GM12878 (cell line): ENCODE measurements at regions not wholly inside any gene's neighbourhood (a gene's known extent, or its start where the extent isn't known, plus 50 kb on each side); places are given as distances from the start of the nearest gene placed in this dataset.

Source experiments
- ATAC-seq: fragments of 200-7000 bp; cut with Tn5 transposase; 3 replicates; pipeline ENCODE4 v1.9.1; 2020; ENCODE audit warnings: mild to moderate bottlenecking, moderate library complexity
- BruUV-seq: library from RNA; stranded (reverse); fragments of 400-500 nt; replicated peaks from 2 replicates; lab custom pipeline; 2021; lab: Mats Ljungman, UMichigan
- CTCF ChIA-PET: fragments of 300-600 bp; sonication (Branson Sonifier 250); formaldehyde crosslinking; extraction: SDS; loops from one replicate; lab custom pipeline; 2021; ENCODE audit warnings: inconsistent platforms; lab: Yijun Ruan, JAX
- POLR2A ChIA-PET: fragments of 350-600 bp; formaldehyde crosslinking; extraction: SDS; loops from one replicate; lab custom pipeline; 2021; ENCODE audit warnings: inconsistent platforms; lab: Charles Lee
- RAD21 ChIA-PET: fragments of 300-600 bp; sonication (Branson Sonifier 250); formaldehyde crosslinking; loops from one replicate; lab custom pipeline; 2023; ENCODE audit warnings: antibody characterized with exemption; ENCODE audit not compliant: unreplicated experiment; lab: Charles Lee
- SMC1A ChIA-PET: fragments of 300-600 bp; sonication (Branson Sonifier 250); formaldehyde crosslinking; loops from one replicate; lab custom pipeline; 2023; ENCODE audit not compliant: unreplicated experiment, uncharacterized antibody; lab: Charles Lee
- DNase-seq: peaks from one replicate; pipeline ENCODE4 v3.0.0-alpha.2; 2011; ENCODE audit warnings: low read depth, low spot score
- FAIRE-seq: peaks from 3 replicates; lab custom pipeline; 2011; peaks lifted over from hg19 to GRCh38; lab: Jason Lieb, UNC
- H2AFZ ChIP-seq: 2 replicates; pipeline ENCODE4 v1.6.0; 2011; ENCODE audit warnings: low read depth, low read length, control low read depth; ENCODE audit not compliant: control insufficient read depth
- H3K27ac ChIP-seq: 2 replicates; pipeline ENCODE4 v1.5.1; 2011; ENCODE audit warnings: control low read depth; ENCODE audit not compliant: control insufficient read depth, insufficient read depth
- H3K27me3 ChIP-seq, 2 experiments: replicated peaks in 1 of 2; 2 replicates each; pipeline versions ENCODE4 v1.6.0 to v1.6.1; 2011; ENCODE audit warnings: low read length in 1 of 2; ENCODE audit not compliant: control insufficient read depth in 2 of 2, insufficient read depth in 2 of 2
- H3K36me3 ChIP-seq, 2 experiments: 2 replicates each; pipeline ENCODE4 v1.5.1; 2011; ENCODE audit warnings: low read length in 1 of 2; ENCODE audit not compliant: control insufficient read depth in 2 of 2, insufficient read depth in 2 of 2
- H3K4me1 ChIP-seq: 2 replicates; pipeline ENCODE4 v1.6.1; 2011; ENCODE audit warnings: mild to moderate bottlenecking, low read length, moderate library complexity, mixed read lengths; ENCODE audit not compliant: control insufficient read depth, insufficient read depth
- H3K4me2 ChIP-seq: 2 replicates; pipeline ENCODE4 v1.6.0; 2011; ENCODE audit warnings: control low read depth; ENCODE audit not compliant: control insufficient read depth, insufficient read depth
- H3K4me3 ChIP-seq: fragments of 200-600 bp; sonication (generic); 2 replicates; pipeline ENCODE4 v1.5.1; 2016
- H3K79me2 ChIP-seq: 2 replicates; pipeline ENCODE4 v1.6.0; 2011; ENCODE audit warnings: low read length; ENCODE audit not compliant: control insufficient read depth, insufficient read depth
- H3K9ac ChIP-seq: 2 replicates; pipeline ENCODE4 v1.8.0; 2011; ENCODE audit warnings: low read length, control low read depth, mixed read lengths; ENCODE audit not compliant: control insufficient read depth, insufficient read depth
- H3K9me3 ChIP-seq: replicated peaks from 3 replicates; pipeline ENCODE4 v1.5.1; 2011; ENCODE audit warnings: mild to moderate bottlenecking, low read length; ENCODE audit not compliant: control insufficient read depth, insufficient read depth
- H4K20me1 ChIP-seq: 2 replicates; pipeline ENCODE4 v1.6.0; 2011; ENCODE audit not compliant: control insufficient read depth, insufficient read depth
- CHD2 ChIP-seq: IDR thresholded peaks from 2 replicates; pipeline ENCODE4 v1.6.1; 2011; ENCODE audit warnings: low read depth, low read length, improper control_type of control experiment, borderline replicate concordance
- CTCF ChIP-seq, 3 experiments: IDR thresholded peaks in 2 of 3; conservative IDR thresholded peaks in 1 of 3; 2 replicates each; pipeline ENCODE4 v1.5.1; 2011; ENCODE audit warnings: low read depth in 3 of 3, low read length in 3 of 3, mild to moderate bottlenecking in 3 of 3, control low read depth in 2 of 3, moderate library complexity in 2 of 3, inconsistent platforms in 1 of 3, mixed read lengths in 1 of 3; ENCODE audit not compliant: control insufficient read depth in 2 of 3, insufficient read depth in 1 of 3; ENCODE audit errors: extremely low read depth in 1 of 3
- HDAC6 ChIP-seq: fragments of 200-600 bp; sonication (generic); IDR thresholded peaks from one replicate; pipeline ENCODE4 v1.8.0; 2017; ENCODE audit warnings: antibody characterized with exemption; ENCODE audit not compliant: unreplicated experiment
- IRF3 ChIP-seq: fragments of 450-650 bp; IDR thresholded peaks from 2 replicates; pipeline ENCODE4 v1.6.1; 2014; ENCODE audit warnings: mild to moderate bottlenecking
- JUND ChIP-seq: IDR thresholded peaks from 2 replicates; pipeline ENCODE4 v1.6.1; 2012; ENCODE audit warnings: low read depth, mild to moderate bottlenecking, low read length, improper control_type of control experiment, moderate library complexity
- KAT2A ChIP-seq: conservative IDR thresholded peaks from 2 replicates; pipeline ENCODE4 v1.6.1; 2011; ENCODE audit warnings: low read depth, low read length; ENCODE audit not compliant: control insufficient read depth
- MLLT1 ChIP-seq: fragments of 450-650 bp; IDR thresholded peaks from 2 replicates; pipeline ENCODE4 v1.6.1; 2016; ENCODE audit warnings: mild to moderate bottlenecking
- MYC ChIP-seq: IDR thresholded peaks from 2 replicates; pipeline ENCODE4 v1.6.1; 2011; ENCODE audit warnings: mild to moderate bottlenecking, low read length, moderate library complexity, inconsistent platforms; ENCODE audit not compliant: insufficient read depth, insufficient replicate concordance, insufficient read length, severe bottlenecking
- PAX5 ChIP-seq: IDR thresholded peaks from 2 replicates; pipeline ENCODE4 v1.6.1; 2011; ENCODE audit warnings: low read depth, low read length, borderline replicate concordance
- SPI1 ChIP-seq: IDR thresholded peaks from 2 replicates; pipeline ENCODE4 v1.6.1; 2011; ENCODE audit warnings: low read depth, mild to moderate bottlenecking, low read length, moderate library complexity, borderline replicate concordance; ENCODE audit not compliant: insufficient read depth
- TARDBP ChIP-seq: IDR thresholded peaks from 2 replicates; pipeline ENCODE4 v1.6.1; 2016; ENCODE audit warnings: borderline replicate concordance
- YY1 ChIP-seq: IDR thresholded peaks from 2 replicates; pipeline ENCODE4 v1.6.1; 2011; ENCODE audit warnings: low read depth, mild to moderate bottlenecking, low read length
- ZBTB4 ChIP-seq: fragments of 450-650 bp; formaldehyde crosslinking; IDR thresholded peaks from 2 replicates; pipeline ENCODE4 v1.4.0; 2022; ENCODE audit warnings: mild to moderate bottlenecking, moderate library complexity
- WGBS: methylation state at CpG from one replicate; pipeline ENCODE4 v1.1.6; 2016; ENCODE audit warnings: low lambda C conversion rate; ENCODE audit not compliant: insufficient replicate concordance, insufficient coverage; ENCODE audit errors: missing lambda C conversion rate; 5-methylcytosine and 5-hydroxymethylcytosine counted together
- in situ Hi-C: fragments of 300-500 bp; cut with MboI; formaldehyde crosslinking; loops from 9 replicates; pipeline ENCODE4 v1.14.3; 2018; ENCODE audit warnings: mixed read lengths
- intact Hi-C: fragments of 100-400 bp; cut with micrococcal nuclease; formaldehyde crosslinking; loops from one replicate; pipeline ENCODE4 v1.14.2; 2022; ENCODE audit not compliant: unreplicated experiment

- H3K36me3 ChIP-seq: no peaks in the 10 kb centered on the region
- H3K9ac ChIP-seq: no peak overlapping the region
- H3K9me3 ChIP-seq: no peaks in the 10 kb centered on the region
- H3K27ac ChIP-seq: no peak overlapping the region
- 22% methylated on average over 1 of the region's 1 CpG for WGBS
- ChIA-PET CTCF (no interaction called here), POLR2A (no interaction called here), SMC1A (no interaction called here), RAD21 (no interaction called here)
- DNase-seq: no peak
- BruUV-seq: no TSS peak
- ATAC-seq: no peak
- H3K4me3 ChIP-seq: no peak overlapping the region
- no peaks in the 10 kb centered on the region for H3K27me3 ChIP-seq
- FAIRE-seq: no peak
- H4K20me1 ChIP-seq: no peaks in the 10 kb centered on the region
- intact Hi-C loops (no loop called here), in situ Hi-C loops (no loop called here)
- H2AFZ ChIP-seq: no peak overlapping the region
- H3K79me2 ChIP-seq: no peaks in the 10 kb centered on the region
- H3K4me2 ChIP-seq: no peak overlapping the region
- no peaks in the 10 kb centered on the region for H3K4me1 ChIP-seq
- TF ChIP-seq TARDBP (no peak), IRF3 (no peak), PAX5 (no peak), MYC (no peak), YY1 (no peak), HDAC6 (no peak), SPI1 (no peak), CTCF (IDR thresholded peaks at IDR 0.05 in 2 of 3, conservative IDR thresholded peaks at IDR 0.05 in 1 of 3; ENCODE audit: control insufficient read depth in 2 of 3, extremely low read depth in 1 of 3, insufficient read depth in 1 of 3, low read depth in 3 of 3, low read length in 3 of 3) (no peak), JUND (no peak), CHD2 (no peak), ZBTB4 (CRISPR knock-in tag) (no peak), MLLT1 (no peak), KAT2A (no peak)
Measured at GRCh38 chr16:76007645-76008044, 269.6 kb upstream of the CNTNAP4 start.
